Body of pancreas (tissue), 4 donors: ENCODE measurements at regions not wholly inside any gene's neighbourhood (a gene's known extent, or its start where the extent isn't known, plus 50 kb on each side); places are given as distances from the start of the nearest gene placed in this dataset.

Experiments used
- CTCF ChIP-seq, 7 experiments: fragments of 450-650 bp in 4 of 7; fragments of 200-600 bp in 3 of 7; sonication (generic) in 3 of 7; IDR thresholded peaks; one replicate each; pipeline ENCODE4 v1.5.1; 2016 to 2019; ENCODE audit warnings: antibody characterized with exemption in 7 of 7
- POLR2A ChIP-seq, 3 donors: fragments of 450-650 bp; IDR thresholded peaks; one replicate each; pipeline ENCODE4 v1.6.1; 2016; ENCODE audit warnings: antibody characterized with exemption in 3 of 3, mild to moderate bottlenecking in 2 of 3

- TF ChIP-seq CTCF (IDR thresholded peaks at IDR 0.05) (no peak), POLR2A (IDR thresholded peaks at IDR 0.05) (no peak)
Measured at GRCh38 chr6:141618180-141618581, 514.5 kb upstream of the GJE1 start.
